ENCODE measurements at regions not wholly inside any gene's neighbourhood (a gene's known extent, or its start where the extent isn't known, plus 50 kb on each side); places are given as distances from the start of the nearest gene placed in this dataset.

DNA sequence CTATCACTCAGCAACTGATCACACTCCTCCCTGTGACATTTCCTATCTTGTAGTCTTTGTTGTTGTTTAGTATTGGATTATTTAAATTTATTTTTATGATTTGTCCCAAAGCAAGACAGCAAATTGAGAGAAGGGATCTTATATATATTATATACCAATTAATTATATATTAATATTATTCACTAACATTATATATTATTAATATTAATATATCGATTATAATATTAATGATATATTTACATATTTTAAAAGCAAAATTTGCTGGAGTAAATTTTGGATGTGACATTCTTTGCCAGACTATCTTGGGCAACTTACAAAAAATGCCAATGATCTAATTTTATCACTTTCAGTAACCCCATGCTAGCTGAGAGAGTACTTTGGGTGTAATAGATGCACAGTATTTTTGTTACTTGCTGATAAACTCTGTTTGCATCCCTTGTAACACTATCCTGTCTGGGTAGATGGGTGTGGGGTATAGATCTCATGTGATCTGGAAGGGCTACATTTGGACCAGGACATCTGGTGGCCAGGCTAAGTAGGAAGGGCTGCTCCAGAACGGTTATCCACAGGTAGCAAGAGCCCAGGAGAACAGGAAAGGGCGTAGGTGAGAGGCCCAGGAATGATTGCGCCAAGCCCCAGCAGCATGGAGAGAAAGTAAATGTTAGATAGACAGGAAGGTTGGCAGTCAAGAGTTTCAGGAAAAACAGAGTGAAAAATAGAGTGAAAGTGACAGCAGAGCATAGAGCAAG, 608.6 kb upstream of the KIRREL3 start:
- TF ChIP-seq, protein P1, sequence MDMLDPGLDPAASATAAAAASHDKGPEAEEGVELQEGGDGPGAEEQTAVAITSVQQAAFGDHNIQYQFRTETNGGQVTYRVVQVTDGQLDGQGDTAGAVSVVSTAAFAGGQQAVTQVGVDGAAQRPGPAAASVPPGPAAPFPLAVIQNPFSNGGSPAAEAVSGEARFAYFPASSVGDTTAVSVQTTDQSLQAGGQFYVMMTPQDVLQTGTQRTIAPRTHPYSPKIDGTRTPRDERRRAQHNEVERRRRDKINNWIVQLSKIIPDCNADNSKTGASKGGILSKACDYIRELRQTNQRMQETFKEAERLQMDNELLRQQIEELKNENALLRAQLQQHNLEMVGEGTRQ (CRISPR knock-in tag; IDR thresholded peaks at IDR 0.05), result no peak
- TF ChIP-seq, protein P2, sequence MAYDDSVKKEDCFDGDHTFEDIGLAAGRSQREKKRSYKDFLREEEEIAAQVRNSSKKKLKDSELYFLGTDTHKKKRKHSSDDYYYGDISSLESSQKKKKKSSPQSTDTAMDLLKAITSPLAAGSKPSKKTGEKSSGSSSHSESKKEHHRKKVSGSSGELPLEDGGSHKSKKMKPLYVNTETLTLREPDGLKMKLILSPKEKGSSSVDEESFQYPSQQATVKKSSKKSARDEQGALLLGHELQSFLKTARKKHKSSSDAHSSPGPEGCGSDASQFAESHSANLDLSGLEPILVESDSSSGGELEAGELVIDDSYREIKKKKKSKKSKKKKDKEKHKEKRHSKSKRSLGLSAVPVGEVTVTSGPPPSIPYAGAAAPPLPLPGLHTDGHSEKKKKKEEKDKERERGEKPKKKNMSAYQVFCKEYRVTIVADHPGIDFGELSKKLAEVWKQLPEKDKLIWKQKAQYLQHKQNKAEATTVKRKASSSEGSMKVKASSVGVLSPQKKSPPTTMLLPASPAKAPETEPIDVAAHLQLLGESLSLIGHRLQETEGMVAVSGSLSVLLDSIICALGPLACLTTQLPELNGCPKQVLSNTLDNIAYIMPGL (CRISPR knock-in tag; IDR thresholded peaks at IDR 0.05), result no peak
- no peak for TF ChIP-seq JUN (CRISPR knock-in tag; IDR thresholded peaks at IDR 0.05)
- TF ChIP-seq, protein P3, sequence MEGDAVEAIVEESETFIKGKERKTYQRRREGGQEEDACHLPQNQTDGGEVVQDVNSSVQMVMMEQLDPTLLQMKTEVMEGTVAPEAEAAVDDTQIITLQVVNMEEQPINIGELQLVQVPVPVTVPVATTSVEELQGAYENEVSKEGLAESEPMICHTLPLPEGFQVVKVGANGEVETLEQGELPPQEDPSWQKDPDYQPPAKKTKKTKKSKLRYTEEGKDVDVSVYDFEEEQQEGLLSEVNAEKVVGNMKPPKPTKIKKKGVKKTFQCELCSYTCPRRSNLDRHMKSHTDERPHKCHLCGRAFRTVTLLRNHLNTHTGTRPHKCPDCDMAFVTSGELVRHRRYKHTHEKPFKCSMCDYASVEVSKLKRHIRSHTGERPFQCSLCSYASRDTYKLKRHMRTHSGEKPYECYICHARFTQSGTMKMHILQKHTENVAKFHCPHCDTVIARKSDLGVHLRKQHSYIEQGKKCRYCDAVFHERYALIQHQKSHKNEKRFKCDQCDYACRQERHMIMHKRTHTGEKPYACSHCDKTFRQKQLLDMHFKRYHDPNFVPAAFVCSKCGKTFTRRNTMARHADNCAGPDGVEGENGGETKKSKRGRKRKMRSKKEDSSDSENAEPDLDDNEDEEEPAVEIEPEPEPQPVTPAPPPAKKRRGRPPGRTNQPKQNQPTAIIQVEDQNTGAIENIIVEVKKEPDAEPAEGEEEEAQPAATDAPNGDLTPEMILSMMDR (IDR thresholded peaks at IDR 0.05), result no peak

All from WTC11 (cell line).